ENCODE measurements at regions not wholly inside any gene's neighbourhood (a gene's known extent, or its start where the extent isn't known, plus 50 kb on each side); places are given as distances from the start of the nearest gene placed in this dataset.

- TF ChIP-seq, protein P1, sequence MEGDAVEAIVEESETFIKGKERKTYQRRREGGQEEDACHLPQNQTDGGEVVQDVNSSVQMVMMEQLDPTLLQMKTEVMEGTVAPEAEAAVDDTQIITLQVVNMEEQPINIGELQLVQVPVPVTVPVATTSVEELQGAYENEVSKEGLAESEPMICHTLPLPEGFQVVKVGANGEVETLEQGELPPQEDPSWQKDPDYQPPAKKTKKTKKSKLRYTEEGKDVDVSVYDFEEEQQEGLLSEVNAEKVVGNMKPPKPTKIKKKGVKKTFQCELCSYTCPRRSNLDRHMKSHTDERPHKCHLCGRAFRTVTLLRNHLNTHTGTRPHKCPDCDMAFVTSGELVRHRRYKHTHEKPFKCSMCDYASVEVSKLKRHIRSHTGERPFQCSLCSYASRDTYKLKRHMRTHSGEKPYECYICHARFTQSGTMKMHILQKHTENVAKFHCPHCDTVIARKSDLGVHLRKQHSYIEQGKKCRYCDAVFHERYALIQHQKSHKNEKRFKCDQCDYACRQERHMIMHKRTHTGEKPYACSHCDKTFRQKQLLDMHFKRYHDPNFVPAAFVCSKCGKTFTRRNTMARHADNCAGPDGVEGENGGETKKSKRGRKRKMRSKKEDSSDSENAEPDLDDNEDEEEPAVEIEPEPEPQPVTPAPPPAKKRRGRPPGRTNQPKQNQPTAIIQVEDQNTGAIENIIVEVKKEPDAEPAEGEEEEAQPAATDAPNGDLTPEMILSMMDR (IDR thresholded peaks at IDR 0.05; ENCODE audit: extremely low read depth in 1 of 2, insufficient read depth in 1 of 2, low read depth in 1 of 2, low read length in 2 of 2), result no peak
- TF ChIP-seq POLR2A (IDR thresholded peaks at IDR 0.05; ENCODE audit: low read depth, low read length) (no peak), MAX (IDR thresholded peaks at IDR 0.05; ENCODE audit: insufficient read depth, insufficient read length) (no peak), POLR2AphosphoS5 (IDR thresholded peaks at IDR 0.05; ENCODE audit: insufficient read depth, low read depth, low read length) (no peak), JUN (IDR thresholded peaks at IDR 0.05; ENCODE audit: borderline replicate concordance, insufficient read depth, insufficient read length, low read depth) (no peak), EZH2 (IDR thresholded peaks at IDR 0.05; ENCODE audit: borderline replicate concordance, low read depth, low read length, severe bottlenecking) (no peak), FOS (IDR thresholded peaks at IDR 0.05; ENCODE audit: borderline replicate concordance, insufficient read depth, low read length) (no peak)
These were observed 89.5 kb upstream of the OTX2 start for GRCh38 chr14:56899829-56900228.
